SKM-1 treated with dmso at 0.1 percent for 144 hours (cell line): ENCODE measurements at regions not wholly inside any gene's neighbourhood (a gene's known extent, or its start where the extent isn't known, plus 50 kb on each side); places are given as distances from the start of the nearest gene placed in this dataset.
"Not testable (repeated sequence)": the region's sequence is repeated elsewhere in the genome, so short reads cannot be mapped to it uniquely, and the experiment has no call there.

Experiments
- DNase-seq: peaks from one replicate; lab custom pipeline; 2025; ENCODE audit not compliant: unreplicated experiment; lab: John Stamatoyannopoulos, UW

DNA sequence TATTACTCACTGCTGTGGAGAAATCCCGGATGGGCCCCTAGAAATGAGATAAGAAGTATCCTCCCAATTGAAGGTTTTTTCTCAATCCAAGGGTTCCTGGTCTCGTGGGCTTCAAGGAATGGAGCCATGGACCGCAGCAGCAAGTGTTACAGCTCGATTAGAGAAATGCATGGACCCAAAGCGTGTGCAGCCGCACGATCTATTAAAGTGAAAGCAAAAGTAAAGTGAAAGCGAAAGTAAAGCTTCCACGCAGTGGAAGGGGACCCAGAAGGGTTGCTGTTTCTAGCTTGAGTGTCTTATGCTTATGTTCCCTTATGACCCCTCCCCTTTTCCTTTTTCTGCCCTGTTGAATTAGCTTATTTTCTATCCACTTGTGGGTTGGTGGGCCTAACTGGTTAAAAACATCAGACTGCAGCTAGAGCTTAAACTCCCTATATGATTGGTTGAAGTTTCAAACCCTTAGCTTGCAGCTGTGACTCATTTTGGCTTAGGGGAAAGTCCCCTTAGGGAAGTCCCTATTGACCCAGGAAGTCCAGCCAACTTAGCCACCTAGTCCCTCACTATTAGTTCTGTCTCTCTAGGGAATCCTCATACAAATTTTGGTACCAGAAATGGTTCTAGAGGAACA, 1111.8 kb downstream of the TAF11L14 start:
- DNase-seq, result peak; percentile 64

DNA sequence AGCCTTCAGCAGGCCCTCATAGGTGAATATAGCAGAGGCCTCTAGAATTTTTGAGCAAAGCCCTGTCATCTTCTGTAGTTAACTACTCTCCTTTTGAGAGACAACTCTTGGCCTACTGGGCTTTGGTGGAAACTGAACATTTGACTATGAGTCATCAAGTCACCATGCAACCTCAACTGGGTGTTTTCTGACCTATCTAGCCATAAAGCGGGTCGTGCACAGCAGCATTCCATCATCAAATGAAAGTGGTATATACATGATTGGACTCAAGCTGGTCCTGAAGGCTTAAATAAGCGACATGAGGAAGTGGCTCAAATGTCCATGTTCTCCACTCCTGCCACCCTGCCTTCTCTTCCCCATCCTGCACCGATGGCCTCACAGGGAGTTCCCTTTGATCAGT, 1115.5 kb downstream of the TAF11L14 start:
- no peak for DNase-seq

DNA sequence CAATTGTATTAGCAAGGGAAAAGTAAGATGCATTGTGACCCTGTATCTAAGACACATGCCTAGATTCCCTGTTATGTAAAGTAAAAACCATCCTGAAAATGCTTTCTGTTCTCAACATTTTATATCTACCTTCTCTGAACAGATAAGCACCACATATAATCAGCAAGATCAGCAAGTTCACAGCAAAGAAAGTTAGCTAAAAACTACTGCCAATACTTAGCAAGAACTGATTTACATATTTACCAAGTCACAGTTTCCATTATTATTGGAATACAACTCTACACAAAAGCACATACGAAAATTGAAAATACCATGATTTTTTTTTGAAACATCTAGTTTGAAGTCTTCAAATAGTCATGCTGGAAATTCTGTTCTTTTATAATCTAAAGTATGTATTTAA, 1118.1 kb downstream of the TAF11L14 start:
- no peak for DNase-seq

DNA sequence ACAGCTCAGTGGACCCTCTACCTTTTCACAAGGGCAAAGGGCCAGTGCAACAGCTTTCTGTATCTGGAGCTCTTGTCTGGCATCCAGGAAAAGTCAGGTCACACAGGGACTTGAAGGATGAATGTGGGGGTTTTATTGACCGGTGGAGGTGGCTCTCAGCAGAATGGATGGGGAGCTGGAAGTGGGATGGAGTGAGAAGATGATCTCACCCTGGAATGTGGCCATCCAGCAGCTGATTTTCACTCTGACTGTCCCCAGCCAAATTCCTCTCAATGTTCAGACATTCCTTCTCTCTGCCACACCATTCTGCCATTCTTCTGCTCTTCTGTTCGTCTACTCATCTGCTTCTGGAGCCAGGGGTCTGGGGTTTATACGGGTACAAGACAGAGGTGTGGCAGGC, 1119.9 kb downstream of the TAF11L14 start:
- no peak for DNase-seq

DNA sequence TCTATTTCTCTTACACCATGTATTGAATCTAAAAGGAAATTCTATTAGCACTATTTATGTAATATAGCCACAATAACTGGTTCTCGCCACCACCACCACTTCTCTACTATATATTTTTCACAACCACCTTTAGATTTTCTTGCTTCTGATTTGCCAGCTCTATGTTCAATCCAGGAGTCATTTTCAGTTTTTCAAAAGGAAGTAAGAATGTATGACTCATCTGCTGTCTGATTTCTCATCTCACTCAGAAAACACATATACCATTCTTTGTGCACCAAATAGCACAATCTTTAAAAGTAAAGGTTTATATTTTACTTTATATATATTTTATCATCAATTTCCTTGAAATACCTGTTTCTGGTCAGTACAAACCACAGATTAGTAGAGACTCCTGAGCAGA, 1127.5 kb downstream of the TAF11L14 start:
- DNase-seq, result peak; percentile 17

DNA sequence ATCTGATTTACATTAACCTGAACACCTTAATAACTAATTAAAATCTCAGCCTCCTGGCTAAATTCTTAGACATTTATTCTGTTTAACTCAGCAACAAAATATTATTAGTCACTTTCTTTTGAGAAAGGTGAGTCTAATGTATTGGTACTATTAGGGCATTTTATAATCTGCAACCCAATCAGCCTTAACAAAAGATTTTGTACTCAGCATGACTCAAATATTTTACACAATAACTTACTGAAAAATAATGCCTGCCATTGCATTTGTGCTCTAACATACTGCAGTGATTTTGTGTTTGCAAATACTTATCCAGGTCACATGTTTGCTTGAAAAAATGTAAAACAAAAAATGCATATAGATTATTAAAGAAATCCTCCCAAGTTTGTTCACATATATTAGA, 1129.9 kb downstream of the TAF11L14 start:
- no peak for DNase-seq

DNA sequence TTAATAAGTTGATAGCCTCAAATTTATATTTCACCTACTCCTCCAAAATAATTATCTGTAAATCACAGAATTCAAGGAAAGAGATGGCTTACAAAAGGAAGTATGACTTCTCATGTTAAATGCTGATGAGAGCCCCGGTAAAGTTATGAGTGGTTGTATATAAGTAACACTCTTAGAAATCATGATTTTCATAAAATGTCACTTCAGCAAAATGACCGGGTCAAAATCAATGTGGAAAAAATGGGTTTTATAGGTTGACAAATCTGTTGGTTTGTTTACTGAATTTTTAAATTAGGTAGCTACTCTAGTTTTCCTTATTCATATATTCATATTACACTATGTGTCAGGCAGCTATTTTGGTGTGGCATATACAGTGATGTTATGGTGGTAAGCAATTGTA, 1131.0 kb downstream of the TAF11L14 start:
- DNase-seq, result no peak

DNA sequence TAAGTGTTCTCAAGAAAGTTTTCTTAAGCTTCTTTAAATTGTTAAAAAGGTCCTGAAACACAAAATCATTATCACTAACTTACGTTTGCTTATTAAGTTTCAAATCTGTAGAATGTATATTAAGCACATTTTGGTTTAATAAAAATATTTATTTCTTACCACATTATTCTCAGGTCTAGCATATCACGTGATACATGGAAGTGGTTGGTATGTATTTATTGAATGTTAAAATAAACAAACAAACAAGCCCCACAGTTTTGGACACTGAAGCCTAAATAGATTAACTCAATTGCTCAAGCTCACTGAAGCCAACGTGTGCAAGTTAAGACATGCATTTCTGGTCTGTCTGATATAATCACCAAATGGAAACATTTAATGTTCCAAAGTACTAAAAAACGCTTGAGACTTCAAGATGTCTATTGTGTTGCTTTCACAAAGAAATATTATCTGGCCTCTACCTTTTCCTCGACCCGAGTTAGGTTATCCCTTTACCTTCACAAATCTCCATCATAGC, 1136.9 kb downstream of the TAF11L14 start:
- DNase-seq, result no peak

DNA sequence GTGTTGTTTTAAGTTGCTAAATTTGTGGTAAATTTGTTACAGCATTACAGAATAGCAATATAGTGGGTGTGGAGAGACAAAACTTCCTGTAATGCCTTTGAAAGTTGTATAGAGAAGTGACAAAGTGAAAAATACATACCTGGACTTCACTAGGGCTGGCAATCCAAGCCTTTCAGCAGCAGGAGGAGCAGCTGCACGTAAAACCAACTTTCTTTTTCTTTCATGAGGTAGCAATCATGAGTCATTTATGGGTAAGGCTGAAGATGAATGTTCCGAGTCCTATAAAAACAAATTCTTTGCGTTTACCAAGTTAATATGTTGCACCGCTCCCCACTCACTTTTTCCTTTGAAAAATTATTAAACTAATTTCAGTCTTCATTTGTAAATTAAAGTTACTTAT, 1138.2 kb downstream of the TAF11L14 start:
- no peak for DNase-seq

DNA sequence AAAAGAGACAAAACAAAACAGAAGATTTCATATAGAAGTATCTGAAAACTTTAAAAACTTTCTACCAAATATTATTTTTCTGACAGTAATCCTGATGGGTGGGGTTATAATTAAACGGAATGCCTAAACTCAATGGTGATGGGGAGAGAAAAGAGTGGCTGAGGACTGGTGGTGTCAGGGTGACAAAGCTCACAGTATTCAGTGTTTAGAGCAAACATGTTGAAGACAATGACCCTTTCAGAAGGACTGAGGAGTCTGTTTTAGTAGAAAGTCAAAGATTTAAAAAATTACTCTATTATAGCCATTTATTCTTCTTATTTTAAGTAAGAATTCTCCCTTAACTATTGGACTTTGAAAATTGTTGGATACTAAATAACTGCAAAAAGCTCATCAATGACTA, 1144.0 kb downstream of the TAF11L14 start:
- DNase-seq, result no peak

DNA sequence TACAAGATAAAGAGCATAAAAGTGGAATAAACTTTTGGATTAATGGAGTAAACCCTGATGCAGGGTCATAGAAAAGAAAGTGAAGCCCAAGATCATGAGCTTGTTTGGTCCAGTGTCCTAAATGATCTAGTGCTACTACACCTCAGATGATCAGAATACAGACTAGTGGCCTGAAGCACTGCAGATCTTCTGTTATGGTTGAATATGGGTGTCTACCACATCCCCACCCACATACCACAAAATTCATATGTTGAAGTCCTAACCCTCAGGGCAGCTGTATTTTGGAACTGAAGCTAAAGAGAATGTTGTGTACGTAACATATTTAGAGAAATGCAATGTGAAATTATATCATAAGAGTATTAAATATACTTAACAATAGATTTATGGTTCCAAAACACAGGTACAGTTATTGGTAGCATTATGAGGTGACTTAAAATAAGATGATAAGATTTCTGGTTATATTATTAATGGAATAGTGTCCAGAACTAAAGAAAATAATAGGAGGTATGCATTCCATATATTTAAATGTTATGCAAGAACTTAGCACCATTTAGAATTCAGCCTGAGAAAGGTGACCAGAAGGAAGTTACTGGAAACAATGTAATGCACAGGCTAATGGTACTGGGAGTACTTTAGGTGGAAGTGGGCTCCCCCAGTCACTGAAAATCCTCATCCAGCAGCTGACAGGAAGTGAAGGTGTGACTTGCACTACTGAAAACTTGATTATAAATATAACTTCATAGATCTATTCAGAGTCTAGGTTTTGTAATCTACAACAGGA, 1155.1 kb downstream of the TAF11L14 start:
- no peak for DNase-seq

DNA sequence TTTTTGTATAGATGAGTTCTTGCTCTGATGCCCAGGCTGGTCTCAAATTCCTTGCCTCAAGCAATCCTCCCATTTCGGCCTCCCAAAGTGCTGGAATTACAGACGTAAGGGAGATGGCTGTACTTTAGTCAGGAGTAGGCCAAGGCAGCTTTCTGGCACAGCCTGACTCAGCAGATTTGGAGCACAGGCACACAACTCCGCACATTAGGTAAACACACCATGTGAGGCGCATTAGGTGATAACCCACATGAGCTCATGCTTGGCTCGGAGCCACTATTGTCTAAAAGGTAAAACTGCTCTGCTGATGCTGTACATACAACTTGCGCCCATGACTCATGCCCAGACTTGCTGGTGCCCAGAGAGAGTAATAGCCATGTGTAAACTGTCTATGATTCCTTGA, 1157.9 kb downstream of the TAF11L14 start:
- DNase-seq, result no peak

DNA sequence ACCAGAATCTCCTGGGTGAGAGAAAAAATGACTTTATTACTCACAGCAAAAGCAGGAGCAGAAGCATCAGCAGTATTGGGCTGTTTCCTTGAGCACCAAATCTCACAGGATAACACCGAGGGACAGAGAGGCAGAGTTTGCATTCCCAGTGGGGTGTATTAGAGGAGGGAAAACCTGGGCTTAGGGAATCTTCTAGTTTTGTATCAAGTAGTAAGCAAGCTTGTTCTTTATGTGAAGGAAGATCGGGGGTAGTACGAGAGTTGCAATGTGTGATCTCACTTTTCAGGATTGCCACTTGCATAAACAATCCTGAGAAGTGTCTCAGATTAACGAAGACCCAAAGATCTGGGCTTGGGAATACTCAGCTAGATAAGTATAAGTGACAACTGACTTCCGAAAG, 1163.0 kb downstream of the TAF11L14 start:
- DNase-seq, result no peak

DNA sequence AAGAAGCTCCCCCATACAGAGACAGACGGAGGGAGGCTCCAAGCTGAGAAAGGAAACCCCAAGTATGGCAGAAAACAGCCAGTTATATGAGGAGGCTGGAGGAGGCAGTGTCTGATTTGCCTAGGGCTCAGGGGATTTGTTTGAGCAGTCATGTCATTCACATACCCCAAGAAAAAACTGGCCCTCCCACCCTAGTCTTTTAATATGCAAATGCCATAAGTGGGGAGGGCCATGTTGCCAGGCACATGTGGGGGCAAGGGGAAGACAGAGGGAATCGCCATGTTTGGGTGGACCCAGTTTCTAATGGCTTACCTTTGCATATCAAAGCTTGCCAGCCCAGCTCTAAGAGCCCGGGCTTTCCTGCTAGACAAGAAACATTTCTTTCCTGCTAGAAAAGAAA, 1163.8 kb downstream of the TAF11L14 start:
- DNase-seq, result no peak

DNA sequence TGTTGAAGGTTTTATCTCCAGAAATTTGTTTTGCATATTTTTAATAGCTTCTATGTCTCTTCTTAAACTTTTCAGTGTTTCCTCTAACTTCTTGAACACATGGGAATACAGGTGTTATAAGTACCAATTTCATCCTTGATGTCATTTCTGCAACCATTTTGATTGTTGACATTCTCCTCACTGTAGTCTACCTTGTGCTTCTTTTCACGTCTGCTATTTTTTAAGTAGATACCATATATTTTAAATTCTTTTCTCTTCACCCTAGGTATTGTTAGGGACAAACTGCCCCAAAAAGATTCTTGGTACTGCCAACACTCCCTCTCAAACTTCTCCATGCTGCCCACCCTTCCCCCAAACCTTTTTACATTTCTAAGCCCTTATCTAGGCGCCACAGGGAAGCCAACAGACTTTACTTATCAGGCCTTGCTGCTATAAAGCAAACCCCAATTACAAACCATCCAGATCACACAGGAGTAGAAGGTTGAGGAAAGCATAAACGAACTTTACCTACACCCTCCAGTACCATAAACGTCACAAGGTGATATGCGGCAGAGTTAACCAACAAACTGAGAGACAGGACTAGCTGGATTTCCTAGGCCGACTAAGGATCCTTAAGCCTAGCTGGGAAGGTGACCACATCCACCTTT, 1165.3 kb downstream of the TAF11L14 start:
- no peak for DNase-seq

DNA sequence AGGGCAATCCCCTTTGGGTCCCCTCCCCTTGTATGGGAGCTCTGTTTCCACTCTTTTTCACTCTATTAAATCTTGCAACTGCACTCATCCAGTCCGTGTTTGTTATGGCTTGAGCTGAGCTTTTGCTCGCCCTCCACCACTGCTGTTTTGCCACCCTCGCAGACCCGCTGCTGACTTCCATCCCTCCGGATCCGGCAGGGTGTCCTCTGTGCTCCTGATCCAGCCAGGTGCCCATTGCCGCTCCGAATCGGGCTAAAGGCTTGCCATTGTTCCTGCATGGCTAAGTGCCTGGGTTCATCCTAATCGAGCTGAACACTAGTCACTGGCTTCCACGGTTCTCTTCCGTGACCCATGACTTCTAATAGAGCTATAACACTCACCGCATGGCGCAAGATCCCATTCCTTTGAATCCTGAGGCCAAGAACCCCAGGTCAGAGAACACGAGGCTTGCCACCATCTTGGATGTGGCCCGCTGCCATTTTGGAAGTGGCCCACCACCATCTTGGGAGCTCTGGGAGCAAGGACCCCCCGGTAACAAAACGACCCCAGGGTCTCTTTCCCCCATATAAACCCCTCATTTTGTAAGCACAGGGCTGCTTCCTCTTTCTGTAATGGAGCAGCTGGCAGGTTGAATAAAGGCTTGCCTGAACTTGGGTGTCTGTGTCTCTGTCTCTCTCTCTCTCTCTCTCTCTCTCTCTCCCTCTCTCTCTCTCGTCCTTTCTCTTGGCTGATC, 1166.2 kb downstream of the TAF11L14 start:
- no peak for DNase-seq

DNA sequence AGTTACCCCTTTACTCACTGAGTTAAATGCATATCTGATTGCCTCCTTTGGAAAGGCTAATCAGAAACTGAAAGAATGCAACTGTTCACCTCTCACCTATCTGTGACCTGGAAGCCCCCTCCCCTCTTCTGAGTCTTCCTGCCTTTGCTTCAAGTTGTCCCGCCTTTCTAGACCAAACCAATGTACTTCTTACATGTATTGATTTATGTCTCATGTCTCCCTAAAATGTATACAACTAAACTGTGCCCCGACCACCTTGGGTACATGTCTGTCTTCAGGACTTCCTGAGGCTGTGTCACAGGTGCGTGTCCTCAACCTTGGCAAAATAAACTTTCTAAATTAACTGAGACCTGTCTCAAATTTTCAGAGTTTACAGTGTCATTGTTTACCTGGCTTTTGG, 1167.2 kb downstream of the TAF11L14 start:
- DNase-seq, result not testable (repeated sequence)

DNA sequence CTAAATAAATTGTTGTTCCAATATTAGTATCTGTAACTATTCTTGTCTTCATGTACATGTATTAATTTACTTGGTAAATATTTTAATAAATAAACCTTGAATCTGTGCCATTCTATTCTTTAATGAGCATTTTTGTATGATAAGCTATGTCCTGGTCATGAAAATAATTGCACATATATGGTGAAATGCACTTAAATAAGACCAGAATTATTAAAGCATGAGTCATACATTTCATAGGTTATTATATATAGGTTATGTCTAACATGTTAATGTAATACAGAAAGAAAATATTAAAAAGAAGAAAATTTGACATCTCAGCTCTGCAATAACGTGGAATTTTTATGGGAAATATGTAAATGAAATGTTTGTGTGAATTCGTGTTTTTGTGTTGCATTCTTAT, 1168.1 kb downstream of the TAF11L14 start:
- no peak for DNase-seq

DNA sequence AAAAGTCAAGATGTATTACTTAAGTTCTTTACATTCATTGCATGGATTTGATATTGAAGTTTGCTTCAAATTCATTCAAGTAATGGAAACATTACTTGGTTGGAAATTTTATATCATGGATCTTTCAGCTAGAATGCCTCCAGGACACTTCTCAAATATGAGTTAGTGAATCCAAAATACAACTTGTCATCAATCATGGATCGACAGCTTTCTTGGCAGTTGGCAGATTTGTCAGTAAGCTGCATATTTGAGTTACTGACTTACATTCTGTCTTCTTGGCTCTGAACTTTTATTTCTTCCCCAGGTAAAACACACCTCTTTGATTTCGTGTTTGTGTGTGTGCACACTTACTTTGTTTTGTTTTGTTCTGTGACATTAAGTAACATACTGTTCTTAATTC, 1171.1 kb downstream of the TAF11L14 start:
- no peak for DNase-seq

DNA sequence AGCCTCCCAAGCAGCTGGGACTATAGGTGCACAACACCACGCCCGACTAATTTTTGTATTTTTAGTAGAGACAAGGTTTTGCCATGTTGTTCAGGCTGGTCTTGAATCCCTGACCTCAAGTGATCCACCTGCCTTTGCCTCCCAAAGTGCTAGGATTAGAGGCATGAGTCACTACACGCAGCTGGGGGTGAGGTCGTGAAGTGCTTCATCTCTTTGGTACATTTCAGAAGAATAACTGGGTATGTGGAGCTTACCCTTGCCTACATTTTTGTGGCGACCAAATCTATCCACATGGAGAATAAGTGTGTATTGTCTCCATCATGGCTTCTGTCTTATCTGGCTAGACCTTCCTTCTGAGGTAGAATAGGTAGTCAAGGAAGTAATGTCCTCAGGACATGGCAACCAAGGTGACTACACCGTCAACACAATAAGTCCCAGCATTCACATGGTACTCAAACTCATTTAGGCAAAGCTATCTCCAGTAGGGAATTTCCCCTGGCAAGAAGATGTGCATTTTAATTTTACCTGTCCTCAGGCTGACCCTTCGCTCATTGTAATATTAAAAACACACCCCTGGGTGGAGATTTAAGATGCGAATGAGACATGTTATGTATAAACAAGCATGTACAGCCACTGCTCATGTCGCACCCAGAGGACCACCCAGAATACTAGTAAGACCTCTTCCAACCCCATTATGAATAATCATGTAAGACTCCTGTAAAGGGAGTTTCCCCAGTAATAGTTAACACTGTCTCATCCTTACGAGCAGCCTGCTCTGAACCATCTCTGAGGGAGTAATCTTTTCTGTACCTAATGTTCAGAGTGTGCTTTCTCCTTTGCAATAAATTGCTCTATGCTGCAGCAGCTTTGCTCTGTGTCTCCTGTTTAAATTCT, 1173.2 kb downstream of the TAF11L14 start:
- DNase-seq, result no peak
